Tibial nerve (tissue), 4 donors: ENCODE measurements at regions not wholly inside any gene's neighbourhood (a gene's known extent, or its start where the extent isn't known, plus 50 kb on each side); places are given as distances from the start of the nearest gene placed in this dataset.
"Not testable (repeated sequence)": the region's sequence is repeated elsewhere in the genome, so short reads cannot be mapped to it uniquely, and the experiment has no call there.

Experiments
- DNase-seq, 2 donors: peaks; one replicate each; pipeline ENCODE4 v3.0.0-alpha.2; 2019; ENCODE audit warnings: low spot score in 2 of 2
- H3K27ac ChIP-seq, 4 donors: fragments of 200-600 bp; sonication (generic) in 3 of 4; one replicate each; pipeline ENCODE4 v1.5.1; 2017 to 2019; ENCODE audit warnings: mild to moderate bottlenecking in 1 of 4
- H3K27me3 ChIP-seq, 2 donors: fragments of 200-600 bp; sonication (generic) in 1 of 2; one replicate each; pipeline versions ENCODE4 v1.5.1 to v1.6.0; 2017 to 2019
- H3K36me3 ChIP-seq, 3 donors: fragments of 200-600 bp; sonication (generic); one replicate each; pipeline ENCODE4 v1.5.1; 2018 to 2019
- H3K4me1 ChIP-seq, 4 donors: fragments of 200-600 bp; sonication (generic) in 3 of 4; one replicate each; pipeline ENCODE4 v1.5.1; 2017 to 2019
- H3K4me3 ChIP-seq, 4 donors: fragments of 200-600 bp; sonication (generic) in 3 of 4; one replicate each; pipeline ENCODE4 v1.5.1; 2017 to 2019; ENCODE audit warnings: mild to moderate bottlenecking in 1 of 4, moderate library complexity in 1 of 4
- H3K9me3 ChIP-seq, 4 donors: fragments of 200-600 bp; sonication (generic) in 3 of 4; one replicate each; pipeline ENCODE4 v1.5.1; 2017 to 2019
- CTCF ChIP-seq, 5 experiments: fragments of 200-600 bp in 3 of 5; fragments of 450-650 bp in 2 of 5; sonication (generic) in 3 of 5; IDR thresholded peaks; one replicate each; pipeline ENCODE4 v1.5.1; 2016 to 2019; ENCODE audit warnings: antibody characterized with exemption in 5 of 5, mild to moderate bottlenecking in 3 of 5, moderate library complexity in 2 of 5
- EP300 ChIP-seq, 2 donors: sonication (generic); formaldehyde crosslinking; IDR thresholded peaks; one replicate each; pipeline ENCODE4 v1.6.1; 2017; ENCODE audit warnings: antibody characterized with exemption in 2 of 2, mild to moderate bottlenecking in 1 of 2
- POLR2A ChIP-seq, 2 donors: fragments of 450-650 bp; IDR thresholded peaks; one replicate each; pipeline ENCODE4 v1.6.1; 2017; ENCODE audit warnings: antibody characterized with exemption in 2 of 2, mild to moderate bottlenecking in 2 of 2, moderate library complexity in 2 of 2
- WGBS, 2 donors: methylation state at CpG; one replicate each; pipeline ENCODE4 v1.1.5; 2018; 5-methylcytosine and 5-hydroxymethylcytosine counted together

DNA sequence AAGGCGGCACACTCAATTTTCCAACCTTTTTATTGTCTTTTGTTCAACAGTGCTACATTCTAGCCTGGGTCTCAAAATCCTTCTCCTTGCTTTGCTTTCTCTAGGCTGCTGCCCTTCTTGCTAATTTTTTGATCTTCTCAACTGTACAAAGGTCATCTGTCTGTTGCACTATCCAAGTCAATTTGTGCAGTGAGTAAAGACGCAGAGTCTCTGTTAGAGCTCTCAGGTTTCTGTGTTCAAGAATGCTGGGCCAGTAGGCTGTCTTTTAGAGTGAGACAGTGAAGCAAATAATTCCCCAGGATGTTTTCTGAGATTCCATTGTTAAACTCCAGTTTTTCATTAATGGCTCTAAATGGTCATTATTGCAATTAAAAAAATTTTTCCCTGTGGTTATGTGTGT, 255.7 kb upstream of the ACTBL2 start:
- Histone ChIP-seq H3K4me1 (peaks cover 0 to 33% (median 4%) of the 10 kb centered on the region in 4 donors), H3K36me3 (no peaks in the 10 kb centered on the region), H3K4me3 (no peak overlapping the region), H3K27ac (no peak overlapping the region), H3K27me3 (no peaks in the 10 kb centered on the region), H3K9me3 (no peaks in the 10 kb centered on the region)
- TF ChIP-seq CTCF (IDR thresholded peaks at IDR 0.05) (no peak), POLR2A (IDR thresholded peaks at IDR 0.05) (no peak), EP300 (IDR thresholded peaks at IDR 0.05) (no peak)
- WGBS, 2 donors, result 77 to 80% methylated on average over 2 of the region's 2 CpGs
- no peak for DNase-seq

DNA sequence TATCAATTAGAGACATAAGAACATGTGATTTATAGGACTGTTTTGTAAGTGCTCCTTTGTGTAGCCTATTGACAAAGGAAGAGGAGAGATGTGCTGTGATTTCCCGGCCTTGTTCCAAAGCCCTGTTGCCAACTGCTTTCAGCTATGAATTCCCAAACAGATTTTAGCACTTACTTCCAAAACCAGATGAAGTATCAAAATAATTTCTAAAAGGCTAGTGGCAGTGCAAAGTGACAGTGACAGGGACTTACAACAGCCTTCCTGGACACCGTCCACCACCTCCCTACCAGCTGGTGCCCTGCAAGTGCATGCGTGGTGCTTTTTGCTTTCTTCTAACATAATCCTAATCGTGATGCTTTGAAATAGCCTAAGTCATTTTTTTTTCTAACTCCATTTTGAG, 254.1 kb upstream of the ACTBL2 start:
- no peaks in the 10 kb centered on the region for H3K27me3 ChIP-seq
- peak overlapping the region in 2 of 4 donors; percentile 18 to 72 for H3K27ac ChIP-seq
- H3K9me3 ChIP-seq, result no peaks in the 10 kb centered on the region
- WGBS, 2 donors, result 73 to 77% methylated on average over 4 of the region's 4 CpGs
- no peak for TF ChIP-seq CTCF (IDR thresholded peaks at IDR 0.05)
- TF ChIP-seq EP300 (IDR thresholded peaks at IDR 0.05), result no peak
- TF ChIP-seq POLR2A (IDR thresholded peaks at IDR 0.05), result no peak
- peaks cover 0 to 33% (median 4%) of the 10 kb centered on the region in 4 donors for H3K4me1 ChIP-seq
- DNase-seq, result no peak
- no peaks in the 10 kb centered on the region for H3K36me3 ChIP-seq
- no peak overlapping the region for H3K4me3 ChIP-seq

- peaks cover 0 to 33% (median 4%) of the 10 kb centered on the region in 4 donors for H3K4me1 ChIP-seq
- not testable (repeated sequence) for DNase-seq, H3K4me3 ChIP-seq, H3K9me3 ChIP-seq, H3K36me3 ChIP-seq, H3K27me3 ChIP-seq
- H3K27ac ChIP-seq, result peak overlapping the region in 2 of 4 donors; percentile 7 to 72
- 69% methylated on average over 7 of the region's 7 CpGs for WGBS, 2 donors
Measured at GRCh38 chr5:57735279-57736153, 252.9 kb upstream of the ACTBL2 start.

DNA sequence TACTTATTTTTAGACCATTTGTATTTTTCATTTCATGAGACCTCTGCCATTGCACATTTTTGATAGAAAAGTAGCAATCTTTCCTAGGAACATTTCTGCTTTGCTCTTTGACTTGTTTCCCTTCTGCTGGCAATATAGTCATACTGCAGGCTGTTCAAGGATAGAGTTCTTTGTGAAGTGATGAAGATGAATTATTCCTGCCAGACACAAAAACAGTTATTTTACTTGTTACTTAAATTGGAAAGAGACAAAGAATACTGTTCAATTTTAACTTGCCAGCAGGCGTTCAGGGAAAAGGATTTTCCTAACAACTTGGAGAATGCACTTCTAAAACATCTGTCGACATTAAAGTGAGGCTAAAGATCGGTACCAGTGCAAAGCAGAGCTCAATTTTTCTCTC, 251.7 kb upstream of the ACTBL2 start:
- Histone ChIP-seq H3K4me1 (peaks cover 0 to 33% (median 4%) of the 10 kb centered on the region in 4 donors), H3K27ac (peak overlapping the region in 1 of 4 donors; percentile 45), H3K4me3 (no peak overlapping the region), H3K9me3 (no peaks in the 10 kb centered on the region), H3K27me3 (no peaks in the 10 kb centered on the region), H3K36me3 (no peaks in the 10 kb centered on the region)
- 33 to 36% methylated on average over 3 of the region's 3 CpGs for WGBS, 2 donors
- no peak for DNase-seq
- TF ChIP-seq CTCF (IDR thresholded peaks at IDR 0.05), result no peak
- TF ChIP-seq EP300 (IDR thresholded peaks at IDR 0.05), result no peak
- no peak for TF ChIP-seq POLR2A (IDR thresholded peaks at IDR 0.05)

GRCh38 chr5:57727591-57727990, 245.0 kb upstream of the ACTBL2 start:
- Histone ChIP-seq H3K27ac (no peak overlapping the region), H3K9me3 (peaks cover 0 to 8% (median 3%) of the 10 kb centered on the region in 4 donors), H3K36me3 (no peaks in the 10 kb centered on the region), H3K27me3 (no peaks in the 10 kb centered on the region), H3K4me1 (no peaks in the 10 kb centered on the region), H3K4me3 (no peak overlapping the region)
- TF ChIP-seq POLR2A (IDR thresholded peaks at IDR 0.05) (no peak), CTCF (IDR thresholded peaks at IDR 0.05) (no peak), EP300 (IDR thresholded peaks at IDR 0.05) (no peak)
- no peak for DNase-seq
